Skeletal muscle satellite cell (primary cell): ENCODE measurements at regions not wholly inside any gene's neighbourhood (a gene's known extent, or its start where the extent isn't known, plus 50 kb on each side); places are given as distances from the start of the nearest gene placed in this dataset.
"Not testable (repeated sequence)": the region's sequence is repeated elsewhere in the genome, so short reads cannot be mapped to it uniquely, and the experiment has no call there.

Experiments
- H3K27me3 ChIP-seq: 2 replicates; pipeline ENCODE4 v1.7.0; 2013; ENCODE audit warnings: low read length; ENCODE audit not compliant: control insufficient read depth, insufficient read depth
- H3K36me3 ChIP-seq: 2 replicates; pipeline ENCODE4 v1.7.0; 2013; ENCODE audit warnings: mild to moderate bottlenecking, control low read depth, low read length; ENCODE audit not compliant: insufficient read depth
- H3K4me1 ChIP-seq: 2 replicates; pipeline ENCODE4 v1.7.0; 2013; ENCODE audit warnings: low read length; ENCODE audit not compliant: control insufficient read depth, insufficient read depth
- H3K4me2 ChIP-seq: 2 replicates; pipeline ENCODE4 v1.7.0; 2013; ENCODE audit warnings: mild to moderate bottlenecking, low read length
- H3K4me3 ChIP-seq: 2 replicates; pipeline ENCODE4 v1.7.0; 2013; ENCODE audit warnings: low read length
- H3K9ac ChIP-seq: 2 replicates; pipeline ENCODE4 v1.7.0; 2013; ENCODE audit warnings: mild to moderate bottlenecking, low read depth, low read length, moderate library complexity
- H3K9me3 ChIP-seq: replicated peaks from 2 replicates; pipeline ENCODE4 v1.7.0; 2013; ENCODE audit warnings: mild to moderate bottlenecking, control low read depth, low read length

DNA sequence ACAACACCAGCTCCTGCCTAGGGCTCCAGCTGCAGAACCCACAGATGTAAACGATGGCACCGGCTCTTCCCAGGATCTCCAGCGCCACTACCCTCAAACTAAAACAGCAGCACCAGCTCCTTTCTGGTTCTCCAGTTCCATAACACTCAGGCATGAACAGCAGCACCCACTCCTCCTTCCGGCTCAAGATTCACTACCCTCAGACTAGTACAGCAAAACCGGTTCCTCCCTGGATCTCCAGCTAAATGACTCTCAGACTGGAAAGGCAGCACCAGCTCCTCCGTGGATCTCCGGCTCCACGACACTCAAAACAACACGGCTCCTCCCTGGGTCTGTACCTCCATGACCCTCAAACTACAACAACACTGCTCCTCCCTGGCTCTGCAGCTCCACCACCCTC is 325.0 kb downstream of the PREX1 start:
- Histone ChIP-seq H3K4me3 (no peak overlapping the region), H3K36me3 (no peaks in the 10 kb centered on the region), H3K27me3 (no peaks in the 10 kb centered on the region), H3K9me3 (no peaks in the 10 kb centered on the region), H3K9ac (no peak overlapping the region), H3K4me2 (no peak overlapping the region), H3K4me1 (no peaks in the 10 kb centered on the region)

DNA sequence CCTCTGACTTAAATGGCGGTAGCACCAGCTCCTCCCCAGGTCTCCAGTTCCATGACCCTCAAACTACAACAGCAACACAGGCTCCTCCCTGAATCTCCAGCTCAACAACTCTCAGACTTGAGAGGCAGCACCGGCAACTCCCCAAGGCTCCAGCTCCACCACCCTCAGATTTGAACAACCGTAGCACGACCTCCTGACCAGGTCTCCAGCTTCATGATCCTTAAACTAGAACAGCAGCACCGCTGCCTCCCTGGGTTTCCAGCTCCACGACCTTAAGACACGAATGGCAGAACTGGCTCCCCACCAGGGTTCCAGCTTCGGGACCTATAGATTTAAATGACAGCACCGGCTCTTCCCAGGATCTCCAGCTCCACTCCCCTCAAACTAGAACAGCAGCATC is 325.8 kb downstream of the PREX1 start:
- no peaks in the 10 kb centered on the region for H3K36me3 ChIP-seq
- no peaks in the 10 kb centered on the region for H3K27me3 ChIP-seq
- H3K4me2 ChIP-seq: no peak overlapping the region
- H3K9ac ChIP-seq: no peak overlapping the region
- H3K4me1 ChIP-seq: no peaks in the 10 kb centered on the region
- no peaks in the 10 kb centered on the region for H3K9me3 ChIP-seq
- H3K4me3 ChIP-seq: no peak overlapping the region

DNA sequence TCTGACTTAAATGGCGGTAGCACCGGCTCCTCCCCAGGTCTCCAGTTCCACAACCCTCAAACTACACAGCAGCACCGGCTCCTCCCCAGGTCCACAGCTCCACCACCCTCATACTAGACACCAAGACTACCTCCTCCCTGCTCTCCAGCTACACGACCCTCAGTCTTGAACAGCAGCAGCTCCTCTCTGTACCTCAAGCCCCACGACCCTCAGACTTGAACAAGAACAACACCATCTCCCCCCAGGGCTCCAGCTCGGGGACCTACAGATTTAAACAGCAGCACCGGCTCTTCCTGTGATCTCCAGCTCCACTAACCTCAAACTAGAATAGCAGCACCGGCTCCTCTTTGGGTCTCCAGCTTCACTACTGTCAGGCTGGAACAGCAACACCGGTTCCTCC is 326.9 kb downstream of the PREX1 start:
- H3K4me2 ChIP-seq, H3K4me1 ChIP-seq: not testable (repeated sequence)

DNA sequence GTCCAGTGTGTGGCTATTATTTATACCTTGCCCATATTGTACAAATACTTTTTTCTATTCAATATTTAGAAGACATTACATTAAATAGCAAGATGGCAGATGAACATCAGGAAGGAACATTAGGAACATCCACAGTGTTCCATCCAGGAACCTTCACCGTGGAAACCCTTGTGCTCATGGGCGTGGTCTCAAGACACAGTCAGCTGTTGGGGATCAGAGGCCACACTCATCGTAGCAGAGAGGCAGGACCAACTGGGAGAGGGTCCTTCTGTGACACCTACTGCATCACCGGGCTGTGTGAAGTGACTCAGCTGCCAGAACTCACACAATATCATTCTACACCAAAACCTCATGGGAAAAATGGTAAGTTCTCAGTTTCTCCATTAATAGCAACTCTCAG is 328.9 kb downstream of the PREX1 start:
- H3K4me1 ChIP-seq, H3K9me3 ChIP-seq, H3K4me2 ChIP-seq, H3K9ac ChIP-seq, H3K36me3 ChIP-seq, H3K4me3 ChIP-seq, H3K27me3 ChIP-seq: not testable (repeated sequence)

More for the DNA sequence above, 326.9 kb downstream of the PREX1 start:
- H3K27me3 ChIP-seq, H3K36me3 ChIP-seq, H3K4me3 ChIP-seq, H3K9me3 ChIP-seq, H3K9ac ChIP-seq: not testable (repeated sequence)

DNA sequence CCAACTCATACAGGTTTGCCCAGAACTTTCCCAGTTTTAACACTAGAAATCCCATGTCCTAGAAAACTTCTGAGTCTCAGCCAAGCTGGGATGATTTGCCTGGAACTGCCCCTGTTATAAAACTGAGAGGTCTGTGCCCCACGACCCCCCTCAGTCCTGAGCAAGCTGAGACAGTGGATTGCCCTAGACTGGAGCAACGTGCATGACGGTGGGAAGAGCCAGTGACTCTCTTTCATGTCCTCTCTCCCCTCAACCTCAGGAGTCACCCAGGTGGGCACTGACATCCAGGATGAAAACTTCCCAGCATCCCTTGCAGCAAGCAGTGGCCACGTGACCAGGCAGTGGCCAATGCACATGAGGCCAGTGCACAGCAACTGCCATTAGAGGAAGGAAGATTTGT is 329.7 kb downstream of the PREX1 start:
- not testable (repeated sequence) for H3K9ac ChIP-seq, H3K9me3 ChIP-seq, H3K4me1 ChIP-seq, H3K27me3 ChIP-seq, H3K4me3 ChIP-seq, H3K4me2 ChIP-seq, H3K36me3 ChIP-seq

DNA sequence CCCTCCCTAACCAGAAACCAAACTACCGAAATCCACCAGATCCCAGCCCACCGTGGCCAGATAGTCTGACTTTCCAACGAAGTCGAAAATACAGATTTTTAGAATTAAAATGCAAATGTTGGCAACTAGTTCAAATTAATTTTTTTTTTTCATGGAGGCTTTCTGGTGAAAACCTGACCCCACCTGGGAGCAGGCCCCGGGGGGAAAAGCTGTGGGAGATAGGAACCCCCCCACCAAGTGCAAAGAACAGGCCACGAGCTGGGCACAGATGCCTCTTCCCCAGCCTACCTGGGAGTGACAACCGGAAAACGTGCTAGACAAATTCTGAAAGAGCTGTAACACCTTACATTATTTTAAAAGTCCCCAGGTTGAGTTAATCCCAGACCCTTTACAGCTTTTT is 333.8 kb downstream of the PREX1 start:
- H3K9ac ChIP-seq: no peak overlapping the region
- H3K27me3 ChIP-seq: peaks cover 9% of the 10 kb centered on the region
- no peak overlapping the region for H3K4me2 ChIP-seq
- H3K4me3 ChIP-seq: no peak overlapping the region
- no peaks in the 10 kb centered on the region for H3K36me3 ChIP-seq
- H3K9me3 ChIP-seq: no peaks in the 10 kb centered on the region
- H3K4me1 ChIP-seq: no peaks in the 10 kb centered on the region

DNA sequence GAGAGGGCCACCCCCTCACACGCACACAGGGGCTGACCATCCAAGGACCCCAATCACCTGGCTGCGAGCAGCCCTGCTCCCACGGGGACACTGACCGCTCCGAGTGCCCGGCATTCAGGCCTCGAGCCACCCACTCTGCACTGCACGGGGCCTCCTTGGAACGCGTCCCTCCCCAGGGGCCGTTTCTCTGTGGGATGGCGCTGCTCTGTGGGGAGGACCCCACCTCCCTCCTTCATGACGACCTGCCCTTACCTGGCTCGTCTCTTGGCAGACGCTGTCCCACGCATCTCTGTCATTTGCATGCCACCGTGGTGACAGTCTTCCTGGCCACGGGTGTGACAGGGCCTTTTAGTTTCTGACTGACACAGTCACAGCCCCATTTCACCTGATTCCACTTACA is 334.5 kb downstream of the PREX1 start:
- not testable (repeated sequence) for H3K9ac ChIP-seq, H3K9me3 ChIP-seq, H3K36me3 ChIP-seq, H3K4me2 ChIP-seq, H3K4me3 ChIP-seq, H3K4me1 ChIP-seq
- H3K27me3 ChIP-seq: peaks cover 11% of the 10 kb centered on the region

DNA sequence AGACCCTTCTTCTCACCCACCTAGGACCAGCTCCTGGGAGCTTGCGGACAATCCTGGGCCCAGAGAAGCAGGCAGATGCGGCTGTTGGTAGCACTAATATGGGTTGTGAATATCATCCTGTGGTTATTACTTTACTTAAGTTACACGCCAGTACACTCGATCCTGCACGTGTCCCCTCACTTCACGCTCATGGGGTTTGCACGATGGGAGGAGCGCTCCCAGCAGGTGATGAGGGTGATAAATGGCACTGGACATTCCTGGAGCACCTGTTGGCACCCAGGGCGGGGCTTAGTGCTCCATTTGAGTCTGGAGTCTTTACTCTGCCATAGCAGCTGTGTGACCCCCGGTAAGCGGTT is 335.1 kb downstream of the PREX1 start:
- no peak overlapping the region for H3K9ac ChIP-seq
- H3K9me3 ChIP-seq: no peaks in the 10 kb centered on the region
- H3K4me3 ChIP-seq: no peak overlapping the region
- no peaks in the 10 kb centered on the region for H3K4me1 ChIP-seq
- no peak overlapping the region for H3K4me2 ChIP-seq
- H3K27me3 ChIP-seq: peaks cover 11% of the 10 kb centered on the region
- H3K36me3 ChIP-seq: no peaks in the 10 kb centered on the region

DNA sequence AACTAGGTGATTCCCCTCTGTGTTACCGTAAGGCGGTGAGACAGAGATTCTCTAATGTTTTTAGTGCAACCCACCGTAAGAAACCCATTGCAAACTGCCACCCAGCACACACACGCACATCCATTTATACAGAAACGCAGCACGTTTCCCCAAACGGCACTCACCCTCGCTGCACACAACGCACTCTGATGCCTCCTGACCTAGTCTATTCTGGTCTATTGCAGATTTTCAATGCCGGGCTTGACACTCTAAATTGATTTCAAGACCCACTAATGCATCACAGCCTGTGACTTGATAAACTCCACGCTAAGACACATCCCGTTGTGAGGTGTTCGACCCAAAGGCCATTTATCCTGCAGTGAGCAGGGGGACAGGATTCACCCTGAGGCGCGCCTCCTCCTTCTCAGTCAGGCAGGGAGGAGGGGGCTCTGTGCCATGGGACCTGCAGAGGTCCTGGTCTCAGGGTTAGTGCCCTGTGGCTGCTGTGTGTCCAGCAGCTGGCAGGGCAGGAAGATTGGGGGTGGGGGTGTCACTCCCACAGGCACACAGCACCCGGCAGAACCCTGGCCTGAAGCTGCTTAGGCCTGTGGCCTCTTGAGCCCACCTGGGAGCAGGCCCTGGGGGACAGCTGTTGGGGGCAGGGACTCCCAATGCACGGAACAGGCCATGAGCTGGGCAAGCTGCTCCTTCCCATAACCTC is 335.6 kb downstream of the PREX1 start:
- no peaks in the 10 kb centered on the region for H3K4me1 ChIP-seq
- no peak overlapping the region for H3K4me3 ChIP-seq
- H3K9me3 ChIP-seq: no peaks in the 10 kb centered on the region
- H3K9ac ChIP-seq: no peak overlapping the region
- no peaks in the 10 kb centered on the region for H3K36me3 ChIP-seq
- peaks cover 11% of the 10 kb centered on the region for H3K27me3 ChIP-seq
- H3K4me2 ChIP-seq: no peak overlapping the region

DNA sequence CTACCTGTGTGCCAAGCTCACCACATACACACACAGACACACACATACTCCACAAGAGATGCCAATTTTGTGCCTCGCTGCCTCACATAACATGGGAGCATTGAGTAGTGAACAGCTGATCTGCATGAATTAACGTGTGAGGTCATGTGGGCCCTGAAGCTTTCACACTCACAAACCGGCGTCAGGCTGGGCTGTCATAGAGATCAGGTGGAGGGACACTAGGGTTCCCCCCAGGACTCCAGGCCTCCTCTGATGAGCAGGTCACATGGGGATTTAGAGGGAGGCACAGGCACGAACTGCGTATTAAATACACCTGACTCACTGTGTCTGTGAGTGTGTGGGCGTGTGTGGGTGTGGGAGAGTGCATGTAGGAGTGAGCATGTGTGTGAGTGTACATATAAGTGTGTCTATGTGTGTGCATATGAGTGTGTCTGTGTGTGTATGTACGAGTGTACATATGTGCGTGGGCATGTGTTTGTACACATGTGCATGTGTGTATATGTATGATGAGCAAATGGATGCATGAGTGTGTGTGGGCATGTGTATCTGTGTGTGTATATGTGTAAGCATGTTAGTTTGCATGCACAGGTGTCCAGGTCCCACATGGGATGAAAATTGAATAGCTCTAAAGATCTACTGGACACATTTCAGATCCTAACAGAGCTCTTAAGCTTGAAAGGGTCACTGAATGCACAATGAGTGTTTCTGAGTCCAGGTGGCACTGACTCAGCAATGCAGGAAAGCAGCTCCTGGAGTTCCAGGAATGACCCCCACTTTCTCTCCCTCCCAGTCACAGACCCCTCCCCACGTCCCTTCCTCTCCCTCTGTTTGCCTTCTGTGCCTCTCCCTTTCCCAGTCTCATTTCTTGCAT is 336.6 kb downstream of the PREX1 start:
- Histone ChIP-seq H3K4me3 (no peak overlapping the region), H3K36me3 (no peaks in the 10 kb centered on the region), H3K4me1 (no peaks in the 10 kb centered on the region), H3K9me3 (no peaks in the 10 kb centered on the region), H3K27me3 (peaks cover 11% of the 10 kb centered on the region), H3K9ac (no peak overlapping the region), H3K4me2 (no peak overlapping the region)

DNA sequence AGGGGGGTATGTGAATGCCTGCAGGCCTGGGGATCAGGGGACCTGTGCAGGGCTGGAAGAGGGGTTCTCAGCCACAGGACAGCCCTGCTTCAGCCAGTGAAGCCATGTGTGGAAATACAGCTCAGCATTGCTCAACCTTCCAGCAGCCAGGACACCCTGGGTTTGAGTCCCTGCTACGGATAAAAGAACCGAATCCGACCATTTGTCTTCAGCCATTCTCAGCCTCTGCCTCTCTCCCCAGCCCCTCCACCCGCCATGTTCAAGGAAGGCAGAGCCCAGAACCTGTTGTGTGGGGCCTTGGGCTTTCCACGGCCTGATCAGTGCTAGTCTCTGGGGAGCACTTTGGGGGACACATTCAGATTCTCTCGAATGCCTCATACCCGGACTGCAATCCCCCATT is 337.5 kb downstream of the PREX1 start:
- not testable (repeated sequence) for H3K9me3 ChIP-seq, H3K4me2 ChIP-seq, H3K4me1 ChIP-seq, H3K9ac ChIP-seq, H3K4me3 ChIP-seq, H3K36me3 ChIP-seq
- peaks cover 11% of the 10 kb centered on the region for H3K27me3 ChIP-seq

DNA sequence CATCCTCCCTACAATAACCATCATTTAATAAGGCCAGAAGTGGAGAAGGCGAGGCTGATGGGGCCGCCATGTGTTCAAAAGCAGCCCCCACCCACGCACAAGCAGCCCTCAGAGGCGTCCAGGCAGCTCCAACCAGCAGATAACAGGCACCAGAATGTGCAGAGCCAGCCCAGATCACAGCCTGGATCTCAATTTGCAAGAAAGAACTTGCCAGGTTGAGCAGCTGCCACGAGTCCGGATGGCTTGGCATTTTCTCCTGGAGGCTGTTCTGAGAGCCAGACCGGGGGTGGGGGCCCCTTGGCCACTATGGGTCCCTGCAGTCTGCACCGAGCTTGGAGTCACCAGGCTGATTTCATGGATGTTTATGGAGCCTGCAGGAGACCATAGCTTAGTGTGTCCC is 338.1 kb downstream of the PREX1 start:
- no peaks in the 10 kb centered on the region for H3K36me3 ChIP-seq
- H3K9me3 ChIP-seq: no peaks in the 10 kb centered on the region
- H3K9ac ChIP-seq: no peak overlapping the region
- H3K27me3 ChIP-seq: peaks cover 11% of the 10 kb centered on the region
- no peak overlapping the region for H3K4me2 ChIP-seq
- no peaks in the 10 kb centered on the region for H3K4me1 ChIP-seq
- H3K4me3 ChIP-seq: no peak overlapping the region
